ENCODE measurements at regions not wholly inside any gene's neighbourhood (a gene's known extent, or its start where the extent isn't known, plus 50 kb on each side); places are given as distances from the start of the nearest gene placed in this dataset.

DNA sequence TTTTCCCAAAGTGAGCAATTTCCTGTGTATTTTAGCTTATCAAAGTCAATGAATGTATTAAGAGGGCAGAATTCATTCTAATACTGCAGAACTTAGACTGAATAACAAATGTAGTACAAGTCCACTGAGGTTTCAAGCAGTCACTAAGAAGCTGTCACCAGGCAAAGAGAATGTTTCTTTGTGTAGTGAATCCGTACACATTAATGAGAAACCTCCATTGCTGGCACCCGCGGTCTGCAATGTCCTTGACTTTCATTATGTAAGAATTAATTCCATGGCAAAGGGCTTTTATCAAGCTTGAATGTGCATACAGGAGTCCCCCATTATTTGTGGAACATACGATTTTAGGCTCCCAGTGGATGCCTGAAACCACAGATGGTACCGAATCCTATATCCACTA, 719.5 kb upstream of the TMPRSS15 start:
- Histone ChIP-seq H3K9me3 (replicated peaks; ENCODE audit: control insufficient read depth, insufficient read depth, low read length) (no peaks in the 10 kb centered on the region), H3K36me3 (ENCODE audit: control insufficient read depth in 2 of 2, extremely low read depth in 1 of 2, insufficient read depth in 2 of 2, low read length in 2 of 2) (no peaks in the 10 kb centered on the region), H3K4me1 (ENCODE audit: control insufficient read depth, extremely low read depth, insufficient read depth, low read length) (no peaks in the 10 kb centered on the region), H4K20me1 (replicated peaks; ENCODE audit: control insufficient read depth, extremely low read depth, insufficient read depth, low read length) (no peaks in the 10 kb centered on the region), H3K27me3 (ENCODE audit: control insufficient read depth in 2 of 2, insufficient read depth in 2 of 2, low read length in 2 of 2) (no peaks in the 10 kb centered on the region), H3K9ac (replicated peaks; ENCODE audit: extremely low read depth, insufficient read depth, low read length) (no peak overlapping the region), H2AFZ (ENCODE audit: low read depth, low read length) (no peak overlapping the region), H3K4me2 (ENCODE audit: insufficient read depth, low read length) (no peak overlapping the region), H3K79me2 (ENCODE audit: control insufficient read depth, insufficient read depth, low read length) (no peaks in the 10 kb centered on the region), H3K27ac (ENCODE audit: insufficient read depth, low read depth, low read length) (no peak overlapping the region), H3K4me3 (replicated peaks in 1 of 3; ENCODE audit: insufficient read depth in 1 of 3, low read depth in 1 of 3, low read length in 3 of 3) (no peak overlapping the region), H3K9me1 (replicated peaks; ENCODE audit: control insufficient read depth, extremely low read depth, insufficient read depth, low read length) (no peaks in the 10 kb centered on the region)
- BruUV-seq (replicated peaks): no TSS peak
- ChIA-PET POLR2A (no interaction called here), CTCF (no interaction called here)
- no peak for TF ChIP-seq POLR2A (IDR thresholded peaks at IDR 0.05; ENCODE audit: low read depth, low read length)
- no peak for TF ChIP-seq GATA2 (IDR thresholded peaks at IDR 0.05; ENCODE audit: insufficient read depth, insufficient read length, low read depth, low read length)
- TF ChIP-seq FOS (IDR thresholded peaks at IDR 0.05; ENCODE audit: borderline replicate concordance, insufficient read depth, low read length): no peak
- TF ChIP-seq JUN (IDR thresholded peaks at IDR 0.05; ENCODE audit: borderline replicate concordance, insufficient read depth, insufficient read length, low read depth): no peak
- TF ChIP-seq, protein P1, sequence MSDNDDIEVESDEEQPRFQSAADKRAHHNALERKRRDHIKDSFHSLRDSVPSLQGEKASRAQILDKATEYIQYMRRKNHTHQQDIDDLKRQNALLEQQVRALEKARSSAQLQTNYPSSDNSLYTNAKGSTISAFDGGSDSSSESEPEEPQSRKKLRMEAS (IDR thresholded peaks at IDR 0.05; ENCODE audit: insufficient read depth, insufficient read length): no peak
- TF ChIP-seq, protein P2, sequence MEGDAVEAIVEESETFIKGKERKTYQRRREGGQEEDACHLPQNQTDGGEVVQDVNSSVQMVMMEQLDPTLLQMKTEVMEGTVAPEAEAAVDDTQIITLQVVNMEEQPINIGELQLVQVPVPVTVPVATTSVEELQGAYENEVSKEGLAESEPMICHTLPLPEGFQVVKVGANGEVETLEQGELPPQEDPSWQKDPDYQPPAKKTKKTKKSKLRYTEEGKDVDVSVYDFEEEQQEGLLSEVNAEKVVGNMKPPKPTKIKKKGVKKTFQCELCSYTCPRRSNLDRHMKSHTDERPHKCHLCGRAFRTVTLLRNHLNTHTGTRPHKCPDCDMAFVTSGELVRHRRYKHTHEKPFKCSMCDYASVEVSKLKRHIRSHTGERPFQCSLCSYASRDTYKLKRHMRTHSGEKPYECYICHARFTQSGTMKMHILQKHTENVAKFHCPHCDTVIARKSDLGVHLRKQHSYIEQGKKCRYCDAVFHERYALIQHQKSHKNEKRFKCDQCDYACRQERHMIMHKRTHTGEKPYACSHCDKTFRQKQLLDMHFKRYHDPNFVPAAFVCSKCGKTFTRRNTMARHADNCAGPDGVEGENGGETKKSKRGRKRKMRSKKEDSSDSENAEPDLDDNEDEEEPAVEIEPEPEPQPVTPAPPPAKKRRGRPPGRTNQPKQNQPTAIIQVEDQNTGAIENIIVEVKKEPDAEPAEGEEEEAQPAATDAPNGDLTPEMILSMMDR (IDR thresholded peaks at IDR 0.05; ENCODE audit: extremely low read depth in 1 of 2, insufficient read depth in 1 of 2, low read depth in 1 of 2, low read length in 2 of 2): no peak
- no peak for TF ChIP-seq EZH2 (IDR thresholded peaks at IDR 0.05; ENCODE audit: borderline replicate concordance, low read depth, low read length, severe bottlenecking)
- TF ChIP-seq MYC (IDR thresholded peaks at IDR 0.05; ENCODE audit: low read depth, low read length): no peak
- no peak for TF ChIP-seq POLR2AphosphoS5 (IDR thresholded peaks at IDR 0.05; ENCODE audit: insufficient read depth, low read depth, low read length)
- intact Hi-C loops (cut with micrococcal nuclease): no loop called here
- dilution Hi-C loops (cut with MboI; ENCODE audit: extremely low pct_ligation_motif_present, low sequenced_read_pairs): no loop called here
- FAIRE-seq: no peak
- no peak for DNase-seq (ENCODE audit: low read depth, low spot score)

Measured in endothelial cell of umbilical vein (primary cell).